ENCODE measurements at regions not wholly inside any gene's neighbourhood (a gene's known extent, or its start where the extent isn't known, plus 50 kb on each side); places are given as distances from the start of the nearest gene placed in this dataset.
"Not testable (repeated sequence)": the region's sequence is repeated elsewhere in the genome, so short reads cannot be mapped to it uniquely, and the experiment has no call there.

DNA sequence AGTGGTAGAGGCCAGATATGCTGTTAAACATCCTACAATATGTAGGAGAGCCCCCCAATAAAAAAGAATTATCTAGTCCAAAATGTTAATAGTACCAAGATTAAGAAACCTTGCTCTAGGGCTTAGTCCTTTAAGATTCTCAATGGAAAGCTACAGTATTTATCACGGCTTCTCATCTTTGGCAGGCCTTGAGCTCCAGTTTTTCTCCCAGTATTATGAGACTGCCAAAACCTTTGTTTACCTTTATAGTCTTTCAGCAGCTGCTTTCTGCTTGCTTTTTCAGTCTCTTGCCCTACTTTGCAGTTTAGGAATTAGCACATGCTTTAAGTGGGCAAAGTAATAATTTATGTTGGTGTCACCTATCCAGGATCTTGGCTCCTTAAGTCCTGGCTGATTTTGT is 59.7 kb downstream of the NHLRC1 start:
- no peak for DNase-seq (ENCODE audit: low read depth in 2 of 2)

- no peak for DNase-seq (ENCODE audit: low read depth in 2 of 2)
These were observed 64.0 kb downstream of the NHLRC1 start for GRCh38 chr6:18058429-18058828.

DNA sequence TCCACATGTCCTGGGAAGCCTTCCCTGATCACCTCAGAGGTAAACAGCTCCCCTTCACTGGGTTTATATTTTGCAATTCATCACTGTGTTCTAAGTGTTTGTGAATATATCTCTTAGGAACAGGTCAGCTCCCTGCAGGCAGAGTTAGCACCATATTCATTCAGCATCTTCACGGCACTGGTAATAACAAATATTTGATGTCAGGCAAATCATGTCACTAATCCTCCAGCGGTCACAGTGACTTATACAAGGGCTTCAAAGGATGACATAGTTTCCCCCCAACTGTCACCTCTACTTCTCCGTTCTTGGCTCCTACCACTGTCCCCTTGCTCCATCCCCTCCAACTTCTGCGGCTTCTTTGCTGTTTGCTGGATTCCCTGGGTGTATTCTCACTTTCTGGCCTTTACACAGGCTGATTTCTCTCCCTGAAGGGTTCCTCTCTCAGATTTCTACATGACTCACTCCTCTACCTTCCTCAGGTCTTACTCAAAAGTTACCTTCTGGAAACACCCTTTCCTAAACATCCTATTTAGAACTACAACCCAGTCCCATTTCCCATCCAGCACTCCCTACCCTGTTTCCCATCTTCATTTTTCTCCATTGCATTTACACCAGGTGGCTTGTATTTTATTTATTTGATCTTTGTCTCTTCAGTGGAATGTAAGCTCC is 66.6 kb downstream of the NHLRC1 start:
- no peak for DNase-seq (ENCODE audit: low read depth in 2 of 2)

GRCh38 chr6:18055098-18055497 is 67.4 kb downstream of the NHLRC1 start:
- no peak for DNase-seq (ENCODE audit: low read depth in 2 of 2)

GRCh38 chr6:18053555-18054445 is 66.4 kb upstream of the KIF13A start:
- DNase-seq (ENCODE audit: low read depth in 2 of 2) = no peak

GRCh38 chr6:18053078-18053477 is 65.6 kb upstream of the KIF13A start:
- DNase-seq (ENCODE audit: low read depth in 2 of 2) = peak in 1 of 2 experiments; percentile 8

GRCh38 chr6:18049646-18050045 is 62.2 kb upstream of the KIF13A start:
- no peak for DNase-seq (ENCODE audit: low read depth in 2 of 2)

DNA sequence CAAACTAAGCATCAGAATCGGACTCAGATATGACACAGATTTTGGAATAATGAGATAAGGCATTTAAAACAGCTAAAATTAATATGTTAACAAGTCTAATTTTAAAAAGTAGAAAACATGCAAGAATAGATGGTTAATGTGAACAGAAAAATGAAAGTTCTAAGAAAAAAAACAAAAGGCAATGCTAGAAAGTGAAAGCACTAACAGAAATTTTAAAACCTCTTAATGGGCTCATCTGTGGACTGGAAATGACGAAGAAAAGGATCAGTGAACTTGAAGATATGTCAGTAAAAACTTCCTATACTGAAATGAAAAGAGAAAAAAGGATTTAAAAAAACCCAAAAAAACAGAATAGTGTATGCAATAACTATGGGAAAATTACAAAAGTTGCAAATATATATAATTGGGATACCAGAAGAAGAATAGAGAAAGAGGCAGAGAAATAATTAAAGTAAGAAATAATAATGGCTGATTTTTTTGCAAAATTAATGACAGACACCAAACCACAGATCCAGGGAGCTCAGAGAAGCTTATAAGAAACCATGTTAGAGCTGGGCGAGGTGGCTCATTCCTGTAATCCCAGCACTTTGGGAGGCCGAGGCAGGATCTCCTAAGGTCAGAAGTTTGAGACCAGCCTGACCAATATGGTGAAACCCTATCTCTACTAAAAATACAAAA is 61.7 kb upstream of the KIF13A start:
- no peak for DNase-seq (ENCODE audit: low read depth in 2 of 2)

DNA sequence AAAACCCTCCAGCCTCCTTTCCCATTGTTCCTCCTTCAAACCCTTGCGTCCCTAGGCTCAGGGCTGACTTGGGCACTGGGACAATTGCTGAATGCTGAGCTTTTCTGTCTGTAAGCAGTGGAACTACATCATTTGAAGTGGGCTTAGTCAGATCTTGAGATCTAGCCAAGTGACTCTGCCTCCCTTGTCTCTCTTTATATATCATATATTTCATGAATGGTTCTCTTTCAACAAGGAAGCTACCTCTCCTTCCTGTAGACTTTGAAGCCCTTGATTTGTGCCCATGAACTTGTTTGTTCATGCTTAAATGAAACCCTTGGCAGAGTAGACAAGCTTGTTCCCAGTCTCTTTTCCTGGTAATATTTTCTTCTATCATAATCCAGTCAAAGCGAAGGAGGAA is 60.0 kb upstream of the KIF13A start:
- DNase-seq (ENCODE audit: low read depth in 2 of 2) = peak in 1 of 2 experiments; percentile 18

GRCh38 chr6:18045507-18045906 is 58.1 kb upstream of the KIF13A start:
- no peak for DNase-seq (ENCODE audit: low read depth in 2 of 2)

DNA sequence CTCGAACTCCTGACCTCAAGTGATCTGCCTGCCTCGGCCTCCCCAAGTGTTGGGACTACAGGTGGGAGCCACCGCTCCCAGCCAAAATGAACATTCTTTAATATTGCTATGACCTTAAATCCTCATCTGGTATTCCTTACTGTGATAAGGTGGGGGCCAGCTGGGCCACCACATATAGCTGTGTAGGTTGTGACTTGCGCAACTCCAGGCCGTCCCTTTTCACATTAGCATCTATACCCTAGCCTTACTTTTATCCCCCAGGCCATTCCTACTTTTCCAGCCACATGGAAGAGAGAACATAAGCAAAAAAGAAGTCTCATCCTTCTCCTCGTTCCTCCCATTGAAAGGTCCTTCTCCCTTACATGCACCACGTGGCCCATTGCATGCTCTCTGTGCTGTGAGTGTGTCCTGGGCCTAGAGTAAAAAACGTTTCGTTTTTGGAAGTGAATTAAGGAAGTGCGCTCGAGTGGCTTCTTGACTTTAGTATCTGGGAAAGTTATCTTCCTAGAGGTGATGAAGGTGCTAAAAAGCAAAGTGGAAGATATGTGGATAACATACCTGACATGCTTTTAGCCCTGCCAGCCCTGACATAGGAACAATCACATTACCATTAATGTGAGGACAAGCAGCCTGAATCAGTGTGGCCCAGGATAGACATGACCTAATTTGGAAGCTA is 56.8 kb upstream of the KIF13A start:
- no peak for DNase-seq (ENCODE audit: low read depth in 2 of 2)

GRCh38 chr6:18042536-18043145 is 55.2 kb upstream of the KIF13A start:
- DNase-seq (ENCODE audit: low read depth in 2 of 2) = no peak

GRCh38 chr6:18039481-18039880 is 52.0 kb upstream of the KIF13A start:
- DNase-seq (ENCODE audit: low read depth in 2 of 2) = no peak

- DNase-seq (ENCODE audit: low read depth in 2 of 2) = not testable (repeated sequence)
These were observed 50.8 kb upstream of the KIF13A start for GRCh38 chr6:18038235-18038634.
